H1 (cell line): ENCODE measurements at regions not wholly inside any gene's neighbourhood (a gene's known extent, or its start where the extent isn't known, plus 50 kb on each side); places are given as distances from the start of the nearest gene placed in this dataset.

ENCODE experiments used
- MAFK ChIP-seq: IDR thresholded peaks from 2 replicates; pipeline ENCODE4 v1.6.1; 2012; ENCODE audit warnings: low read depth, mild to moderate bottlenecking, improper control_type of control experiment, low read length

DNA sequence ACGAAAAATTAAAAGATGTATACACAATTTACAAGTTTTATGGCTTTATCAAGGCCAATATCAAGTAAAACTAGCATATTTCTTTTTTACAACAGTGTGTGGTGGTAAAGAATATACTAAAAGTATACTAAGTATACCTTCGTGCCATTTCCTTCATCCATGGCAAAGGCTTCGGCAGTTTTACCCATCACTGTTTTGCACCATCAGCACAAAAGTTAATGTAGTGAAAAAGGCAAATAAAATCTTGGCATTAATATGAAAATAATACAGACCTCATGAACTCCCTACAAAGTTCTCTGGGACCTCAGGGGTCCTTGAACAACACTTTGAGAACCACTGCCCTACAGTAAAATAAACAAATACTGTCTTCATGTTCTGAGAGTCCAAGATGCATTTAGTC lies 312.3 kb upstream of the NREP start (continued):
- peak; percentile 12; the same call in 1 of the 2 replicates for TF ChIP-seq MAFK
